HepG2 (cell line): ENCODE measurements at regions not wholly inside any gene's neighbourhood (a gene's known extent, or its start where the extent isn't known, plus 50 kb on each side); places are given as distances from the start of the nearest gene placed in this dataset.

ENCODE experiments used
- ATAC-seq: fragments of 200-7000 bp; cut with Tn5 transposase; 3 replicates; pipeline ENCODE4 v1.9.1; 2020; ENCODE audit warnings: mild to moderate bottlenecking, moderate library complexity
- BruUV-seq: library from RNA; stranded (reverse); fragments of 400-500 nt; replicated peaks from 2 replicates; lab custom pipeline; 2021; lab: Mats Ljungman, UMichigan
- CTCF ChIA-PET: fragments of 300-600 bp; formaldehyde crosslinking; extraction: SDS; loops from one replicate; lab custom pipeline; 2021; ENCODE audit warnings: low total read pairs, inconsistent platforms, low intra/inter-chr PET ratio; lab: Yijun Ruan, JAX
- POLR2A ChIA-PET: fragments of 350-600 bp; sonication (Branson Sonifier 250); formaldehyde crosslinking; loops from one replicate; lab custom pipeline; 2020; ENCODE audit warnings: antibody characterized with exemption, inconsistent platforms; lab: Yijun Ruan, JAX
- DNase-seq: peaks from one replicate; pipeline ENCODE4 v3.0.0-alpha.2; 2015; ENCODE audit warnings: low spot score
- FAIRE-seq: peaks from 3 replicates; lab custom pipeline; 2011; peaks lifted over from hg19 to GRCh38; lab: Jason Lieb, UNC
- H2AFZ ChIP-seq: one replicate; pipeline ENCODE4 v1.6.1; 2011; ENCODE audit warnings: low read length, inconsistent platforms
- H3K27ac ChIP-seq: fragments of 300-600 bp; 3 replicates; pipeline ENCODE4 v1.8.0; 2011; ENCODE audit warnings: mixed run types, mild to moderate bottlenecking, mixed read lengths, low read length, inconsistent platforms; ENCODE audit not compliant: insufficient read depth; ENCODE audit errors: extremely low read length
- H3K27me3 ChIP-seq, 2 experiments: fragments of 200-600 bp in 1 of 2; 2 replicates in 1 of 2; 3 replicates in 1 of 2; pipeline versions ENCODE4 v1.6.0 to v1.8.0; 2011; ENCODE audit warnings: low read length in 2 of 2, mild to moderate bottlenecking in 2 of 2, moderate library complexity in 2 of 2, inconsistent platforms in 1 of 2; ENCODE audit not compliant: insufficient read depth in 2 of 2, control insufficient read depth in 1 of 2
- H3K36me3 ChIP-seq, 2 experiments: fragments of 200-600 bp in 1 of 2; replicated peaks in 1 of 2; 2 replicates in 1 of 2; 3 replicates in 1 of 2; pipeline versions ENCODE4 v1.5.1 to v1.8.0; 2011; ENCODE audit warnings: low read length in 2 of 2, inconsistent platforms in 1 of 2; ENCODE audit not compliant: insufficient read depth in 2 of 2, control insufficient read depth in 1 of 2
- H3K4me1 ChIP-seq: 2 replicates; pipeline ENCODE4 v1.5.1; 2012; ENCODE audit warnings: low read length, inconsistent platforms; ENCODE audit not compliant: insufficient read depth
- H3K4me2 ChIP-seq: 2 replicates; pipeline ENCODE4 v1.6.0; 2011; ENCODE audit warnings: low read depth, low read length, inconsistent platforms
- H3K4me3 ChIP-seq, 3 experiments: fragments of 200-600 bp in 1 of 3; sonication (generic), shearing (Covaris generic) in 1 of 3; replicated peaks in 1 of 3; 2 replicates each; pipeline ENCODE4 v1.5.1; 2011 to 2016; ENCODE audit warnings: low read length in 3 of 3, inconsistent platforms in 2 of 3, low read depth in 2 of 3, mild to moderate bottlenecking in 2 of 3, control low read depth in 1 of 3, mixed read lengths in 1 of 3; ENCODE audit not compliant: insufficient read depth in 1 of 3
- H3K79me2 ChIP-seq: one replicate; pipeline ENCODE4 v1.6.1; 2011; ENCODE audit warnings: low read length, inconsistent platforms; ENCODE audit not compliant: insufficient read depth
- H3K9ac ChIP-seq: 2 replicates; pipeline ENCODE4 v1.6.0; 2011; ENCODE audit warnings: mild to moderate bottlenecking, low read depth, low read length, inconsistent platforms; ENCODE audit not compliant: insufficient read depth
- H3K9me3 ChIP-seq: 2 replicates; pipeline ENCODE4 v1.5.1; 2012; ENCODE audit warnings: mild to moderate bottlenecking, low read length
- H4K20me1 ChIP-seq: 2 replicates; pipeline ENCODE4 v1.6.0; 2011; ENCODE audit warnings: inconsistent platforms, mild to moderate bottlenecking, low read length, moderate library complexity; ENCODE audit not compliant: insufficient read depth
- ATRX ChIP-seq: sonication (generic); formaldehyde crosslinking; IDR thresholded peaks from 2 replicates; pipeline ENCODE4 v1.4.0; 2020; ENCODE audit warnings: missing genetic modification reagents, borderline replicate concordance
- BHLHE40 ChIP-seq: IDR thresholded peaks from 2 replicates; pipeline ENCODE4 v1.6.1; 2011; ENCODE audit warnings: low read length, improper control_type of control experiment
- DNMT3B ChIP-seq: conservative IDR thresholded peaks from 2 replicates; pipeline ENCODE4 v1.6.1; 2016; ENCODE audit warnings: missing biosample characterization, control low read depth
- KAT8 ChIP-seq: IDR thresholded peaks from 2 replicates; pipeline ENCODE4 v1.6.1; 2016; ENCODE audit warnings: missing genetic modification reagents, missing compliant biosample characterization
- TCF7L2 ChIP-seq: IDR thresholded peaks from 2 replicates; pipeline ENCODE4 v1.6.1; 2011; ENCODE audit warnings: mild to moderate bottlenecking, low read depth, low read length, moderate library complexity
- YEATS2 ChIP-seq: sonication (generic); formaldehyde crosslinking; IDR thresholded peaks from 2 replicates; pipeline ENCODE4 v1.4.0; 2020; ENCODE audit warnings: missing genetic modification reagents, borderline replicate concordance
- ZBTB3 ChIP-seq: sonication (generic); formaldehyde crosslinking; IDR thresholded peaks from 2 replicates; pipeline ENCODE4 v1.4.0; 2020; ENCODE audit warnings: low read depth, mild to moderate bottlenecking, moderate library complexity, missing genetic modification reagents, borderline replicate concordance
- ZNF101 ChIP-seq: sonication (generic); formaldehyde crosslinking; IDR thresholded peaks from 2 replicates; pipeline ENCODE4 v1.4.0; 2020; ENCODE audit warnings: mild to moderate bottlenecking, low read depth, missing genetic modification reagents, borderline replicate concordance
- ZNF143 ChIP-seq: sonication (generic); formaldehyde crosslinking; IDR thresholded peaks from 2 replicates; pipeline ENCODE4 v1.4.0; 2020; ENCODE audit warnings: missing genetic modification reagents
- ZNF841 ChIP-seq: sonication (generic); formaldehyde crosslinking; IDR thresholded peaks from 2 replicates; pipeline ENCODE4 v1.8.1; 2023; ENCODE audit warnings: missing genetic modification reagents, borderline replicate concordance
- WGBS: methylation state at CpG from one replicate; pipeline ENCODE4 v1.1.6; 2017; ENCODE audit warnings: low lambda C conversion rate; 5-methylcytosine and 5-hydroxymethylcytosine counted together
- in situ Hi-C: cut with HindIII; loops from 2 replicates; pipeline ENCODE4 v1.10.0; 2017; ENCODE audit warnings: low pct_unique_long_range_greater_than_20kb; ENCODE audit not compliant: extremely low pct_ligation_motif_present
- intact Hi-C: fragments of 100-400 bp; cut with micrococcal nuclease; formaldehyde crosslinking; loops from one replicate; pipeline ENCODE4 v1.10.0; 2022; ENCODE audit not compliant: unreplicated experiment
- TF ChIP-seq, protein P1 (sequence below): IDR thresholded peaks from 2 replicates; pipeline ENCODE4 v1.4.0; 2020; ENCODE audit warnings: mild to moderate bottlenecking, missing genetic modification reagents
- TF ChIP-seq, protein P2 (sequence below): sonication (generic); formaldehyde crosslinking; IDR thresholded peaks from 2 replicates; pipeline ENCODE4 v1.4.0; 2020; ENCODE audit warnings: missing genetic modification reagents

DNA sequence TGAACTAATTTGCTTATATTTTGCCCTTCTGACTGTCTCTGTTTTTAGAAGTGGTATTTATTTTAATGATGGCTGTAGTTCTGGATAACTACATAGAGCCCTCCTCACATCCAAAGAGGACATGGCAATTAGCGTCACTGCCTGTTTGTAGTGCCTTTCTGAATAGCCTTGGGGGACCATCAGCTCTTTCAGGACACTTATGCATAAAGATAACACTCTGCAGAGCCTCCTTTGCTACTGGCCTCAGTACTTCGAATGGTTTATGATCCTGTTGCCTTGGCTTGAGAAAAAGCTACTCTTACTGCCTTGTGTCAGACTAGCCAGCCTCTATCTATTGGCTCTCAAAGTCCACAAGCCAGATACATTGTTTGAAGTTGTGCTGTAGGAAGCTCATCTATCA is 105.4 kb upstream of the SPRED1 start (continued):
- TF ChIP-seq ZNF101 (CRISPR knock-in tag) = no peak

DNA sequence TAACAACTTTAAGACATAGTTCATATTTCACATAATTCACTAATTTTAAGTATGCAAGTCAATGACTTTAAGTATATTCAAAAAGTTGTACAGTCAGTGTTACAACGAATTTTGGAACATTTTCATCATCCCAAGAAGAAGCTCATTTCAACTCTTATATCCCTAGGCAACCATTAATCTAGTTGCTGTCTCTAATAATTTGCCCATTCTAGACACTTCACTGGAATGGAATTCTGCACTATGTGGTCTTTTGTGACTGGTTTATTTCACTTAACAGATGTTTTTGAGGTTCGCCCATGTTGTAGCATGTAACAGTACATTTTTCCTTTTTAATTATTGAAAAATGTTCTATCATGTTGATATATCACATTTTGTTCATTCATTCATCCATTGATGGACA is 104.2 kb upstream of the SPRED1 start:
- intact Hi-C loops (no loop called here), in situ Hi-C loops (no loop called here)
- no peaks in the 10 kb centered on the region for H3K27me3 ChIP-seq
- no peak overlapping the region for H3K9ac ChIP-seq
- H3K27ac ChIP-seq = no peak overlapping the region
- ChIA-PET CTCF (no interaction called here), POLR2A (no interaction called here)
- no peak overlapping the region for H3K4me3 ChIP-seq
- no peaks in the 10 kb centered on the region for H3K4me1 ChIP-seq
- no peaks in the 10 kb centered on the region for H3K79me2 ChIP-seq
- no peak overlapping the region for H2AFZ ChIP-seq
- no peak for TF ChIP-seq TCF7L2
- TF ChIP-seq DNMT3B = no peak
- TF ChIP-seq ZNF841 = no peak
- no peak for TF ChIP-seq ZNF143 (CRISPR knock-in tag)
- ATAC-seq (no peak), DNase-seq (no peak), FAIRE-seq (no peak)
- H3K4me2 ChIP-seq = no peak overlapping the region
- 0% methylated on average over 2 of the region's 2 CpGs for WGBS
- no peaks in the 10 kb centered on the region; the same call in 1 of the 2 replicates for H3K9me3 ChIP-seq
- no peaks in the 10 kb centered on the region for H4K20me1 ChIP-seq
- no peaks in the 10 kb centered on the region for H3K36me3 ChIP-seq
- no TSS peak for BruUV-seq

DNA sequence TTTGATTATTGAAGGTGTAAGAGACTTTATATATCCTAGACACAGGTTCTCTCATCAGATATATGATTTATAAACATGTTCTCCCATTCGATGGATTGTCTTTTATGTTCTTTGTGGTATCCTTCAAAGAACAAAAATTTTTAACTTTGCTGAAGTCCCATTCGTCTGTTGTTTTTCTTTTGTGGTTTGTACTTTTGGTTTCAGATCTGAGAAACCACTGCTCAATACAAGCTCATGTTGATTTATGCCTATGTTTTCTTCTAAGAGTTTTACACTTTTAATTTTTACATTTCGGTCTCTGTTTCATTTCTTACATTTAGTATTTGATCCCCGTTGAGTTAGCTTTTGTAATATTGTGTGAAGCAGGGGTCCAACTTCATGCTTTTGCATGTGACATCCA is 103.3 kb upstream of the SPRED1 start:
- FAIRE-seq = no peak
- BruUV-seq = no TSS peak
- TF ChIP-seq BHLHE40 = no peak
- no peak for TF ChIP-seq ZBTB3 (CRISPR knock-in tag)
- TF ChIP-seq, protein P1, sequence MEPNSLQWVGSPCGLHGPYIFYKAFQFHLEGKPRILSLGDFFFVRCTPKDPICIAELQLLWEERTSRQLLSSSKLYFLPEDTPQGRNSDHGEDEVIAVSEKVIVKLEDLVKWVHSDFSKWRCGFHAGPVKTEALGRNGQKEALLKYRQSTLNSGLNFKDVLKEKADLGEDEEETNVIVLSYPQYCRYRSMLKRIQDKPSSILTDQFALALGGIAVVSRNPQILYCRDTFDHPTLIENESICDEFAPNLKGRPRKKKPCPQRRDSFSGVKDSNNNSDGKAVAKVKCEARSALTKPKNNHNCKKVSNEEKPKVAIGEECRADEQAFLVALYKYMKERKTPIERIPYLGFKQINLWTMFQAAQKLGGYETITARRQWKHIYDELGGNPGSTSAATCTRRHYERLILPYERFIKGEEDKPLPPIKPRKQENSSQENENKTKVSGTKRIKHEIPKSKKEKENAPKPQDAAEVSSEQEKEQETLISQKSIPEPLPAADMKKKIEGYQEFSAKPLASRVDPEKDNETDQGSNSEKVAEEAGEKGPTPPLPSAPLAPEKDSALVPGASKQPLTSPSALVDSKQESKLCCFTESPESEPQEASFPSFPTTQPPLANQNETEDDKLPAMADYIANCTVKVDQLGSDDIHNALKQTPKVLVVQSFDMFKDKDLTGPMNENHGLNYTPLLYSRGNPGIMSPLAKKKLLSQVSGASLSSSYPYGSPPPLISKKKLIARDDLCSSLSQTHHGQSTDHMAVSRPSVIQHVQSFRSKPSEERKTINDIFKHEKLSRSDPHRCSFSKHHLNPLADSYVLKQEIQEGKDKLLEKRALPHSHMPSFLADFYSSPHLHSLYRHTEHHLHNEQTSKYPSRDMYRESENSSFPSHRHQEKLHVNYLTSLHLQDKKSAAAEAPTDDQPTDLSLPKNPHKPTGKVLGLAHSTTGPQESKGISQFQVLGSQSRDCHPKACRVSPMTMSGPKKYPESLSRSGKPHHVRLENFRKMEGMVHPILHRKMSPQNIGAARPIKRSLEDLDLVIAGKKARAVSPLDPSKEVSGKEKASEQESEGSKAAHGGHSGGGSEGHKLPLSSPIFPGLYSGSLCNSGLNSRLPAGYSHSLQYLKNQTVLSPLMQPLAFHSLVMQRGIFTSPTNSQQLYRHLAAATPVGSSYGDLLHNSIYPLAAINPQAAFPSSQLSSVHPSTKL (CRISPR knock-in tag) = no peak
- no peak for TF ChIP-seq KAT8 (CRISPR knock-in tag)
- TF ChIP-seq ATRX (CRISPR knock-in tag) = no peak
- TF ChIP-seq, protein P2, sequence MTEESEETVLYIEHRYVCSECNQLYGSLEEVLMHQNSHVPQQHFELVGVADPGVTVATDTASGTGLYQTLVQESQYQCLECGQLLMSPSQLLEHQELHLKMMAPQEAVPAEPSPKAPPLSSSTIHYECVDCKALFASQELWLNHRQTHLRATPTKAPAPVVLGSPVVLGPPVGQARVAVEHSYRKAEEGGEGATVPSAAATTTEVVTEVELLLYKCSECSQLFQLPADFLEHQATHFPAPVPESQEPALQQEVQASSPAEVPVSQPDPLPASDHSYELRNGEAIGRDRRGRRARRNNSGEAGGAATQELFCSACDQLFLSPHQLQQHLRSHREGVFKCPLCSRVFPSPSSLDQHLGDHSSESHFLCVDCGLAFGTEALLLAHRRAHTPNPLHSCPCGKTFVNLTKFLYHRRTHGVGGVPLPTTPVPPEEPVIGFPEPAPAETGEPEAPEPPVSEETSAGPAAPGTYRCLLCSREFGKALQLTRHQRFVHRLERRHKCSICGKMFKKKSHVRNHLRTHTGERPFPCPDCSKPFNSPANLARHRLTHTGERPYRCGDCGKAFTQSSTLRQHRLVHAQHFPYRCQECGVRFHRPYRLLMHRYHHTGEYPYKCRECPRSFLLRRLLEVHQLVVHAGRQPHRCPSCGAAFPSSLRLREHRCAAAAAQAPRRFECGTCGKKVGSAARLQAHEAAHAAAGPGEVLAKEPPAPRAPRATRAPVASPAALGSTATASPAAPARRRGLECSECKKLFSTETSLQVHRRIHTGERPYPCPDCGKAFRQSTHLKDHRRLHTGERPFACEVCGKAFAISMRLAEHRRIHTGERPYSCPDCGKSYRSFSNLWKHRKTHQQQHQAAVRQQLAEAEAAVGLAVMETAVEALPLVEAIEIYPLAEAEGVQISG (CRISPR knock-in tag) = no peak
- no peak for TF ChIP-seq YEATS2 (CRISPR knock-in tag)

More for the DNA sequence above, 103.3 kb upstream of the SPRED1 start:
- H3K27ac ChIP-seq = no peak overlapping the region
- no peaks in the 10 kb centered on the region for H3K36me3 ChIP-seq
- H3K79me2 ChIP-seq = no peaks in the 10 kb centered on the region
- H4K20me1 ChIP-seq = no peaks in the 10 kb centered on the region
- no peaks in the 10 kb centered on the region for H3K4me1 ChIP-seq
- no peak for ATAC-seq
- H3K9me3 ChIP-seq = no peaks in the 10 kb centered on the region; the same call in 1 of the 2 replicates
- ChIA-PET CTCF (no interaction called here), POLR2A (no interaction called here)
- DNase-seq = no peak
- intact Hi-C loops = no loop called here
- no peaks in the 10 kb centered on the region for H3K27me3 ChIP-seq
- no peak overlapping the region for H3K4me3 ChIP-seq
- 2% methylated on average over 4 of the region's 4 CpGs for WGBS
- in situ Hi-C loops = no loop called here
- H3K9ac ChIP-seq = no peak overlapping the region
- H2AFZ ChIP-seq = no peak overlapping the region
- H3K4me2 ChIP-seq = no peak overlapping the region
